RWPE2 (cell line): ENCODE measurements at regions not wholly inside any gene's neighbourhood (a gene's known extent, or its start where the extent isn't known, plus 50 kb on each side); places are given as distances from the start of the nearest gene placed in this dataset.

Experiments
- ATAC-seq: fragments of 200-7000 bp; cut with Tn5 transposase; 3 replicates; pipeline ENCODE4 v1.9.1; 2021; ENCODE audit warnings: low read depth
- DNase-seq: peaks from one replicate; pipeline ENCODE4 v3.0.0-alpha.2; 2020; ENCODE audit warnings: low spot score
- H3K27ac ChIP-seq: fragments of 450-650 bp; 2 replicates; pipeline ENCODE4 v1.5.1; 2017; ENCODE audit warnings: mild to moderate bottlenecking; ENCODE audit not compliant: poor library complexity, severe bottlenecking
- H3K27me3 ChIP-seq: fragments of 250-450 bp; sonication (Bioruptor Pico); 2 replicates; pipeline ENCODE4 v1.5.1; 2021; ENCODE audit warnings: mild to moderate bottlenecking, moderate library complexity; ENCODE audit not compliant: insufficient read depth, poor library complexity, severe bottlenecking
- H3K36me3 ChIP-seq: fragments of 250-450 bp; sonication (Bioruptor Pico); 2 replicates; pipeline ENCODE4 v1.5.1; 2020; ENCODE audit warnings: low read depth, mild to moderate bottlenecking, moderate library complexity
- H3K4me1 ChIP-seq: fragments of 250-450 bp; sonication (Bioruptor Pico); 2 replicates; pipeline ENCODE4 v1.5.1; 2021; ENCODE audit warnings: mild to moderate bottlenecking, moderate library complexity; ENCODE audit not compliant: insufficient read depth, poor library complexity, severe bottlenecking
- H3K4me3 ChIP-seq: fragments of 250-450 bp; sonication (Bioruptor Pico); 2 replicates; pipeline ENCODE4 v1.5.1; 2021; ENCODE audit warnings: mild to moderate bottlenecking, moderate library complexity; ENCODE audit not compliant: severe bottlenecking
- H3K9me3 ChIP-seq: fragments of 250-450 bp; sonication (Bioruptor Pico); 2 replicates; pipeline ENCODE4 v1.5.1; 2021; ENCODE audit warnings: mild to moderate bottlenecking, moderate library complexity; ENCODE audit not compliant: severe bottlenecking
- TF ChIP-seq, protein P1 (sequence below): fragments of 450-650 bp; IDR thresholded peaks from one replicate; pipeline ENCODE4 v1.5.1; 2017; ENCODE audit warnings: mild to moderate bottlenecking, moderate library complexity; ENCODE audit not compliant: poor library complexity, severe bottlenecking

DNA sequence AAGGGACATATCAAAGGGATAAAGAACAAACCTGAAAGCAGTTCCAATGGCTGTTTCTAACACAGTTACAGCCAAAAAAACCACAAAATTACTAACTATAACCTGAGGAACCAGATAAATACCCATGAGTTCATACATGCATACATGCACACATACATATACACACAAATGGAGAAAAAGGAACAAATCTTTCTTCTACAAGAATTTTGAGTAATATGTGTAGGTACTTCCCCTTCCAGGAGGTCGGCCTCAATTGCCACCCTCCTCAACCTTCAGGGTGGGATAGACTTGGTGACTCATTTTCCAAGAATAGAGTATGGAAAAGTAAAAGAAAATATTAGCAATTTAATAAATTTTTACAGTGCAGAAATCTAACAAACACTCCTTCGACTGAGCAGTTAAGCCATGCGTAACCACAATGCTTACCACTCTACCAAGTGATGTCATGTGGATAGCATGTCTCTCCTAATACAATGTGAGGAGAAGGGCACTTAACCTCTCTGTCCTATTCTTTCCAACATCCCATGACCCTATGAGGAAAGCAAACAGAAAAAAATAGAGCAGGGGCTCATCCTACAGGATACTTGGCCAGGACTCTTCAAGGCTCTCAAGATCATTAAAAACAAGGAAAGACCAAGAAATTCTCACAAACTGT, 243.0 kb upstream of the RUNX1 start:
- Histone ChIP-seq H3K36me3 (no peaks in the 10 kb centered on the region), H3K9me3 (peaks cover 7% of the 10 kb centered on the region), H3K27ac (no peak overlapping the region), H3K27me3 (no peaks in the 10 kb centered on the region), H3K4me3 (no peak overlapping the region), H3K4me1 (peaks cover 6% of the 10 kb centered on the region)
- TF ChIP-seq, protein P1, sequence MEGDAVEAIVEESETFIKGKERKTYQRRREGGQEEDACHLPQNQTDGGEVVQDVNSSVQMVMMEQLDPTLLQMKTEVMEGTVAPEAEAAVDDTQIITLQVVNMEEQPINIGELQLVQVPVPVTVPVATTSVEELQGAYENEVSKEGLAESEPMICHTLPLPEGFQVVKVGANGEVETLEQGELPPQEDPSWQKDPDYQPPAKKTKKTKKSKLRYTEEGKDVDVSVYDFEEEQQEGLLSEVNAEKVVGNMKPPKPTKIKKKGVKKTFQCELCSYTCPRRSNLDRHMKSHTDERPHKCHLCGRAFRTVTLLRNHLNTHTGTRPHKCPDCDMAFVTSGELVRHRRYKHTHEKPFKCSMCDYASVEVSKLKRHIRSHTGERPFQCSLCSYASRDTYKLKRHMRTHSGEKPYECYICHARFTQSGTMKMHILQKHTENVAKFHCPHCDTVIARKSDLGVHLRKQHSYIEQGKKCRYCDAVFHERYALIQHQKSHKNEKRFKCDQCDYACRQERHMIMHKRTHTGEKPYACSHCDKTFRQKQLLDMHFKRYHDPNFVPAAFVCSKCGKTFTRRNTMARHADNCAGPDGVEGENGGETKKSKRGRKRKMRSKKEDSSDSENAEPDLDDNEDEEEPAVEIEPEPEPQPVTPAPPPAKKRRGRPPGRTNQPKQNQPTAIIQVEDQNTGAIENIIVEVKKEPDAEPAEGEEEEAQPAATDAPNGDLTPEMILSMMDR = no peak
- no peak for DNase-seq
- no peak for ATAC-seq

DNA sequence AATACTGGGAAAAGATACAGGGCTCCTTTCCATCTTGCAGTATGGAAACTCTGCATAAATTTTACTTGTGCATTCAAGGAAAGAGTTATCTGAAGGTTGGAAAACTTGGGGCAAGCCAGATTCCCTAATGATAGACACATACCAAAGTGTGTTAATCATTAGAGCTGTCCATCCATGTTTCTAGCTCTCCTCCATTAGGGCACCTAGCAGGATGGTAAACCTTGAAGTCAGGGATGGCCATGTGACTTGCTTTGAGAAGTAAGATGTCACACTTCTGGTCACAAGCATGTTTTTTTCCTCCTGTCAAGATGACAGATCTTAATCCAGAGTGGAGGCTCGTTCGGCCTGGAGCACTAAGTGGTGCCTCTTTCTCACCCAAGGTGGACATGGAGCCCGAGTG, 241.9 kb upstream of the RUNX1 start:
- peaks cover 6% of the 10 kb centered on the region for H3K4me1 ChIP-seq
- TF ChIP-seq, protein P1 = no peak
- H3K27ac ChIP-seq = no peak overlapping the region
- no peaks in the 10 kb centered on the region for H3K36me3 ChIP-seq
- DNase-seq (no peak), ATAC-seq (no peak)
- no peak overlapping the region for H3K4me3 ChIP-seq
- peaks cover 7% of the 10 kb centered on the region for H3K9me3 ChIP-seq
- H3K27me3 ChIP-seq = no peaks in the 10 kb centered on the region

DNA sequence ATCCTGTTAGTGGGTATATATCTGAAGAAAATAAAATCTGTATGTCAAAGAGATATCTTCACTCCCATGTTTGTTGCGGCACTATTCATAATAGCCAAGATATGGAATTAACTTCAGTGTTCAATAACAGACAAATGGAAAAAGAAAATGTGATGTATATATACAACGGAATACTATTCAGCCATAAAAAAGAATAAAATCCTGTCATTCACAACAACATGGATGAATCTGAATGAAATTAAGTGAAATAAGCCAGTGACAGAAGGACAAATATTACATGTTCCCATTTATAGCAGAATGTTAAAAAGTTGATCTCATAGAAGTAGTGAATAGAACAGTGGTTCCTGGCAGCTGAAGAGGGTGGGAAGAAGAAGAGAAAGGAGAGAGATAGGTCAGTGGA, 239.1 kb upstream of the RUNX1 start:
- TF ChIP-seq, protein P1 = no peak
- Histone ChIP-seq H3K4me3 (no peak overlapping the region), H3K27ac (no peak overlapping the region), H3K27me3 (no peaks in the 10 kb centered on the region), H3K36me3 (no peaks in the 10 kb centered on the region), H3K4me1 (no peaks in the 10 kb centered on the region), H3K9me3 (peaks cover 7% of the 10 kb centered on the region)
- DNase-seq (no peak), ATAC-seq (no peak)

DNA sequence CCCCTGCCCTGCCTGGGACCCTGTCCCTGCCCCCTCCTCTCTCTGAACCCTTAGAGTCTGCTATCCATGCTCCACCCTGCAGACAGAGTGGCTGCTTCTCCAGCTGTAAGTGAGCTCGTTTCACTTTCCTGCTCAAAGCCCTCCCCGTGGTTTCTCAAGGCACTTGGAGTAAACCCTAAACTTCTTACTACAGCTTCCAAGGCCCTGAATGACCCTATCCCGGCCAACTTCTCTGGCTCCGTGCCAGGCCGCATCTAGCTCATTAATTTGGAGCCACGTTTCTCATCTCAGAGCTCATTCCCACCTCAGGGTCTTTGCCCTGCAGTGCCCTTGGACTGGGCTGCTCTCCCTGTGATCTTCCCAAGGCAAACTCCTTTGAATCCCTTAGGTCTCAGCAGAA, 235.1 kb upstream of the RUNX1 start:
- peaks cover 7% of the 10 kb centered on the region for H3K9me3 ChIP-seq
- no peak for ATAC-seq
- H3K4me1 ChIP-seq = no peaks in the 10 kb centered on the region
- no peak overlapping the region for H3K4me3 ChIP-seq
- H3K27ac ChIP-seq = no peak overlapping the region
- DNase-seq = no peak
- no peaks in the 10 kb centered on the region for H3K27me3 ChIP-seq
- TF ChIP-seq, protein P1 = no peak
- H3K36me3 ChIP-seq = no peaks in the 10 kb centered on the region

DNA sequence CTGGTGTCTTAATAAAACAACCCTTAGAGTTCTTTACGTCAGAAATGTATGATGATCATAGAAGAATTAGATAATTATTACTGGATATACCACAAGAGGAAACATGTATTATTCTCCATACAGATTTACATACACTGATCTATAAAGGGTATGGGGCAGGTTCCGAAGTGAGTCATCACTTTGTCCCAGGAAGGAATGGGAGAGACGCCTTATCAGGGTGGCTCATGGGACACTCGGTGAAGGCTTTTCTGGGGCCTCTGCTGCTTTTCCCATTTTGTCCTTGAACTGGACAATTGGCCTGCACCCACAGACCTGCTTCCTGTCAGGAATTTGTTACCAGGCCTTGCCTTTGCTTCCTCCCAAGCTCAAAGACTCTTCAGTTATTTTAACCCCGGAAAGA, 233.8 kb upstream of the RUNX1 start:
- H3K9me3 ChIP-seq = peaks cover 2% of the 10 kb centered on the region
- no peak overlapping the region for H3K4me3 ChIP-seq
- H3K27me3 ChIP-seq = no peaks in the 10 kb centered on the region
- ATAC-seq (no peak), DNase-seq (no peak)
- TF ChIP-seq, protein P1 = no peak
- peaks cover 2% of the 10 kb centered on the region for H3K4me1 ChIP-seq
- no peak overlapping the region for H3K27ac ChIP-seq
- H3K36me3 ChIP-seq = no peaks in the 10 kb centered on the region
